BLaER1 treated with 17β-estradiol and CSF1 and Interleukin-3, amounts not matched to agents 10 nM and 100 nM (cell line): ENCODE measurements at regions not wholly inside any gene's neighbourhood (a gene's known extent, or its start where the extent isn't known, plus 50 kb on each side); places are given as distances from the start of the nearest gene placed in this dataset.
"Not testable (repeated sequence)": the region's sequence is repeated elsewhere in the genome, so short reads cannot be mapped to it uniquely, and the experiment has no call there.

Source experiments
- H3K27ac ChIP-seq, 11 experiments: shearing (Covaris generic); formaldehyde crosslinking; 2 replicates each; pipeline ENCODE4 v1.8.1; 2022
- H3K27me3 ChIP-seq, 11 experiments: shearing (Covaris generic); formaldehyde crosslinking; 2 replicates each; pipeline ENCODE4 v1.8.1; 2022
- H3K36me3 ChIP-seq, 11 experiments: shearing (Covaris generic); formaldehyde crosslinking; 2 replicates each; pipeline ENCODE4 v1.8.1; 2022
- H3K4me1 ChIP-seq, 10 experiments: shearing (Covaris generic); formaldehyde crosslinking; 2 replicates each; pipeline ENCODE4 v1.8.1; 2022
- H3K4me2 ChIP-seq, 11 experiments: shearing (Covaris generic); formaldehyde crosslinking; 2 replicates each; pipeline ENCODE4 v1.8.1; 2022
- H3K4me3 ChIP-seq, 10 experiments: shearing (Covaris generic); formaldehyde crosslinking; 2 replicates each; pipeline ENCODE4 v1.8.1; 2022
- H3K9ac ChIP-seq, 11 experiments: shearing (Covaris generic); formaldehyde crosslinking; 2 replicates each; pipeline ENCODE4 v1.8.1; 2022
- H3K9me3 ChIP-seq, 11 experiments: shearing (Covaris generic); formaldehyde crosslinking; replicated peaks in 1 of 11; 2 replicates each; pipeline ENCODE4 v1.8.1; 2022
- H4K20me1 ChIP-seq, 11 experiments: shearing (Covaris generic); formaldehyde crosslinking; 2 replicates each; pipeline ENCODE4 v1.8.1; 2022
- Cebpa-rat ChIP-seq, 11 experiments: shearing (Covaris generic); IDR thresholded peaks; 2 replicates each; pipeline ENCODE4 v1.8.1; 2022

GRCh38 chr12:61220337-61220736 is 1039.9 kb upstream of the USP15 start:
- no peaks in the 10 kb centered on the region for H4K20me1 ChIP-seq
- no peak for TF ChIP-seq Cebpa-rat (IDR thresholded peaks at IDR 0.05)
- no peak overlapping the region for H3K27ac ChIP-seq
- no peak overlapping the region for H3K9ac ChIP-seq
- no peaks in the 10 kb centered on the region for H3K36me3 ChIP-seq
- H3K4me1 ChIP-seq = no peaks in the 10 kb centered on the region
- H3K27me3 ChIP-seq = no peaks in the 10 kb centered on the region
- H3K4me2 ChIP-seq = no peak overlapping the region
- H3K4me3 ChIP-seq = no peak overlapping the region
- no peaks in the 10 kb centered on the region for H3K9me3 ChIP-seq

GRCh38 chr12:61232040-61232439 is 1028.2 kb upstream of the USP15 start:
- no peak for TF ChIP-seq Cebpa-rat (IDR thresholded peaks at IDR 0.05)
- Histone ChIP-seq H3K4me3 (no peak overlapping the region), H3K27ac (no peak overlapping the region), H3K4me1 (no peaks in the 10 kb centered on the region), H3K9ac (no peak overlapping the region), H3K27me3 (no peaks in the 10 kb centered on the region), H3K9me3 (no peaks in the 10 kb centered on the region), H4K20me1 (no peaks in the 10 kb centered on the region), H3K36me3 (no peaks in the 10 kb centered on the region), H3K4me2 (no peak overlapping the region)

- no peaks in the 10 kb centered on the region for H3K36me3 ChIP-seq
- H3K4me3 ChIP-seq = no peak overlapping the region
- H3K9me3 ChIP-seq = peaks cover 0 to 15% (median 0%) of the 10 kb centered on the region in 11 experiments; a peak in 3 of 22 replicates
- no peak for TF ChIP-seq Cebpa-rat (IDR thresholded peaks at IDR 0.05)
- no peak overlapping the region for H3K9ac ChIP-seq
- no peaks in the 10 kb centered on the region for H3K4me1 ChIP-seq
- no peaks in the 10 kb centered on the region for H3K27me3 ChIP-seq
- H4K20me1 ChIP-seq = no peaks in the 10 kb centered on the region
- H3K27ac ChIP-seq = no peak overlapping the region
- no peak overlapping the region for H3K4me2 ChIP-seq
Measured at GRCh38 chr12:61250303-61250702, 1009.9 kb upstream of the USP15 start.

GRCh38 chr12:61251076-61251475 is 1009.1 kb upstream of the USP15 start:
- H3K27me3 ChIP-seq = no peaks in the 10 kb centered on the region
- H3K36me3 ChIP-seq = no peaks in the 10 kb centered on the region
- TF ChIP-seq Cebpa-rat (IDR thresholded peaks at IDR 0.05) = no peak
- H3K9ac ChIP-seq = no peak overlapping the region
- H3K9me3 ChIP-seq = peaks cover 0 to 15% (median 0%) of the 10 kb centered on the region in 11 experiments; a peak in 3 of 22 replicates
- no peak overlapping the region for H3K4me3 ChIP-seq
- no peak overlapping the region for H3K27ac ChIP-seq
- H3K4me2 ChIP-seq = no peak overlapping the region
- H3K4me1 ChIP-seq = no peaks in the 10 kb centered on the region
- no peaks in the 10 kb centered on the region for H4K20me1 ChIP-seq

GRCh38 chr12:61254225-61254624 is 1006.0 kb upstream of the USP15 start:
- no peaks in the 10 kb centered on the region for H4K20me1 ChIP-seq
- H3K36me3 ChIP-seq = no peaks in the 10 kb centered on the region
- no peak overlapping the region for H3K27ac ChIP-seq
- H3K4me1 ChIP-seq = no peaks in the 10 kb centered on the region
- H3K4me3 ChIP-seq = no peak overlapping the region
- H3K9ac ChIP-seq = no peak overlapping the region
- H3K4me2 ChIP-seq = no peak overlapping the region
- peaks cover 0 to 15% (median 0%) of the 10 kb centered on the region in 11 experiments; a peak in 3 of 22 replicates for H3K9me3 ChIP-seq
- H3K27me3 ChIP-seq = no peaks in the 10 kb centered on the region
- TF ChIP-seq Cebpa-rat (IDR thresholded peaks at IDR 0.05) = no peak

DNA sequence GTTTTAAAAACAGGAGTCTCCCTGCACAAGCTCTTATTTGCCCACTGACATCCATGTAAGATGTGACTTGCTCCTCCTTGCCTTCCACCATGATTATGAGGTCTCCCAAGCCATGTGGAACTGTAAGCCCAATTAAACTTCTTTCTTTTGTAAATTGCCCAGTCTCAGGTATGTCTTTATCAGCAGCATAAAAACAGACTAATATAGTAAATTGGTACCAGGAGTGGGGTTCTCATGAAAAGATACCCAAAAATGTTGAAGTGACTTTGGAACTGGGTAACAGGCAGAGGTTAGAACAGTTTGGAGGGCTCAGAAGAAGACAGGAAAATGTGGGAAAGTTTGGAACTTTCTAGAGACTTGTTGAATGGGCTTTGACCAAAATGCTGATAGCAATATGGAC is 995.9 kb upstream of the USP15 start:
- not testable (repeated sequence) for H3K9ac ChIP-seq, H4K20me1 ChIP-seq, H3K27me3 ChIP-seq, H3K4me2 ChIP-seq, H3K27ac ChIP-seq, H3K36me3 ChIP-seq, H3K4me3 ChIP-seq, H3K4me1 ChIP-seq
- peaks cover 35 to 44% (median 39%) of the 10 kb centered on the region in 11 experiments for H3K9me3 ChIP-seq

DNA sequence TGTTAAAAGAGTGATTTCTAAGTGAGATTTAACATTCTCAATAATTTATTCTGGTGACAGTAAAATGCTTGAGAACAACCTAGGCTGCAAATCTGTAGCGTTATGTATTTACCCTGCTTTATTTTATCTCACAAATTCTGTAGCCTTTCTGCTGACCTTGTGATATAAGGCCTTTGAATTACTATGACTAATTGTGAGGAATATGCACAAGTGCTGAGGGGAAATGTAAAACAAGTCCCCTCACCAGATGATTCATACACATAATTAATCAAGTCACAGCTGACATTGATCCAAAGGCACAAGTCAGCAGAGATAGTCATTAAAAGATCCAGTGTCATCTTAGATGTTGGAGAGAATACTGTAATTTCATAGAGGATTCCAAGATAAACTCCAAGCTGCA is 992.7 kb upstream of the USP15 start:
- Histone ChIP-seq H3K27me3 (no peaks in the 10 kb centered on the region), H4K20me1 (no peaks in the 10 kb centered on the region), H3K36me3 (0 out of 22 replicates have a peak, but pooled peaks cover 0 to 3% (median 0%) of the 10 kb centered on the region in 11 experiments), H3K9me3 (peaks cover 35 to 44% (median 39%) of the 10 kb centered on the region in 11 experiments), H3K4me1 (no peaks in the 10 kb centered on the region), H3K4me2 (no peak overlapping the region), H3K9ac (no peak overlapping the region), H3K4me3 (no peak overlapping the region), H3K27ac (no peak overlapping the region)
- TF ChIP-seq Cebpa-rat (IDR thresholded peaks at IDR 0.05) = no peak

DNA sequence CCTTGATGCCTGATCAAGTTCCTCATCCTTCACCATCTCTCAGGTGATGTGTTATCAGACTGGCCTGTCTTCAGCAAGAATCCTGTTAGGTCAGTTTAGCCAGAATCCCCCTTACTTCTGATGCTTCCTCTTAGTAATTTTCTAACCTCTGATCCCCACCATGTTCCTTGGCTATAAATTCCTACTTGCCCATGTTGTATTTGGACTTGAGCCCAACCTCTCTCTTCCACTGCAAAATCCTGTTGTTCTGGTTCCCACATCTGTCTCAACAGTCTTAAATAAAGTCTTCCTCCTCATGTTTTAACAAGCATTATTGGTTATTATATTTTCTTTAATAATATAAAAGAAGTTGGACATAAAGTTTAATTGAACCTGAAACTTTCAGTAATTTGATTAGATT is 987.8 kb upstream of the USP15 start:
- no peaks in the 10 kb centered on the region for H3K36me3 ChIP-seq
- no peaks in the 10 kb centered on the region for H3K27me3 ChIP-seq
- no peak overlapping the region for H3K4me2 ChIP-seq
- H3K9ac ChIP-seq = no peak overlapping the region
- no peaks in the 10 kb centered on the region for H3K9me3 ChIP-seq
- H3K4me3 ChIP-seq = no peak overlapping the region
- TF ChIP-seq Cebpa-rat (IDR thresholded peaks at IDR 0.05) = no peak
- H3K4me1 ChIP-seq = no peaks in the 10 kb centered on the region
- H4K20me1 ChIP-seq = no peaks in the 10 kb centered on the region
- H3K27ac ChIP-seq = no peak overlapping the region

GRCh38 chr12:61282790-61283575 is 977.2 kb upstream of the USP15 start:
- 0 out of 22 replicates have a peak, but pooled peaks cover 0 to 6% (median 0%) of the 10 kb centered on the region in 11 experiments for H3K36me3 ChIP-seq
- H4K20me1 ChIP-seq = no peaks in the 10 kb centered on the region
- H3K4me3 ChIP-seq = no peak overlapping the region

DNA sequence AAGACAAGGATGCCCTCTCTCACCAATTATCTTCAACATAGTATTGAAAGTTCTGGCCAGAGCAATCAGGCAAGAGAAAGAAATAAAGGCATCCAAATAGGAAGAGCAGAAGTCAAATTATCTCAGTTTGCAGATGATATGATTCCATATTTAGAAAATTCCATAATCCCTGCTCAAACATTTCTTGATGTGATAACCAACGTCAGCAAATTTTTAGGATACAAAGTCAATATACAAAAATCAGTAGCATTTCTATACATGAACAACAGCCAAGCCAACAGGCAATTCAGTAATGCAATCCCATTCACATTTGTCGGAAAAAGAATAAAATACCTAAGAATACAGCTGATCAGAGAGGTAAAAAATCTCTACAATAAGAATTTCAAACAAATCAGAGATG is 969.7 kb upstream of the USP15 start:
- Histone ChIP-seq H3K27ac (no peak overlapping the region), H3K9me3 (peaks cover 41 to 87% (median 67%) of the 10 kb centered on the region in 11 experiments), H3K36me3 (0 out of 22 replicates have a peak, but pooled peaks cover 0 to 10% (median 0%) of the 10 kb centered on the region in 11 experiments), H3K4me3 (no peak overlapping the region), H3K27me3 (no peaks in the 10 kb centered on the region), H3K9ac (no peak overlapping the region), H3K4me1 (no peaks in the 10 kb centered on the region), H4K20me1 (no peaks in the 10 kb centered on the region), H3K4me2 (no peak overlapping the region)
- TF ChIP-seq Cebpa-rat (IDR thresholded peaks at IDR 0.05) = no peak

More at GRCh38 chr12:61282790-61283575, 977.2 kb upstream of the USP15 start:
- Histone ChIP-seq H3K4me1 (no peaks in the 10 kb centered on the region), H3K4me2 (no peak overlapping the region), H3K27ac (no peak overlapping the region), H3K27me3 (no peaks in the 10 kb centered on the region), H3K9me3 (peaks cover 30 to 37% (median 33%) of the 10 kb centered on the region in 11 experiments), H3K9ac (no peak overlapping the region)
- TF ChIP-seq Cebpa-rat (IDR thresholded peaks at IDR 0.05) = no peak
